HepG2 (cell line): ENCODE measurements at regions not wholly inside any gene's neighbourhood (a gene's known extent, or its start where the extent isn't known, plus 50 kb on each side); places are given as distances from the start of the nearest gene placed in this dataset.

ENCODE experiments used
- ATAC-seq: fragments of 200-7000 bp; cut with Tn5 transposase; 3 replicates; pipeline ENCODE4 v1.9.1; 2020; ENCODE audit warnings: mild to moderate bottlenecking, moderate library complexity
- BruUV-seq: library from RNA; stranded (reverse); fragments of 400-500 nt; replicated peaks from 2 replicates; lab custom pipeline; 2021; lab: Mats Ljungman, UMichigan
- CTCF ChIA-PET: fragments of 300-600 bp; formaldehyde crosslinking; extraction: SDS; loops from one replicate; lab custom pipeline; 2021; ENCODE audit warnings: low total read pairs, inconsistent platforms, low intra/inter-chr PET ratio; lab: Yijun Ruan, JAX
- POLR2A ChIA-PET: fragments of 350-600 bp; sonication (Branson Sonifier 250); formaldehyde crosslinking; loops from one replicate; lab custom pipeline; 2020; ENCODE audit warnings: antibody characterized with exemption, inconsistent platforms; lab: Yijun Ruan, JAX
- DNase-seq: peaks from one replicate; pipeline ENCODE4 v3.0.0-alpha.2; 2015; ENCODE audit warnings: low spot score
- FAIRE-seq: peaks from 3 replicates; lab custom pipeline; 2011; peaks lifted over from hg19 to GRCh38; lab: Jason Lieb, UNC
- H2AFZ ChIP-seq: one replicate; pipeline ENCODE4 v1.6.1; 2011; ENCODE audit warnings: low read length, inconsistent platforms
- H3K27ac ChIP-seq: fragments of 300-600 bp; 3 replicates; pipeline ENCODE4 v1.8.0; 2011; ENCODE audit warnings: mixed run types, mild to moderate bottlenecking, mixed read lengths, low read length, inconsistent platforms; ENCODE audit not compliant: insufficient read depth; ENCODE audit errors: extremely low read length
- H3K27me3 ChIP-seq, 2 experiments: fragments of 200-600 bp in 1 of 2; 2 replicates in 1 of 2; 3 replicates in 1 of 2; pipeline versions ENCODE4 v1.6.0 to v1.8.0; 2011; ENCODE audit warnings: low read length in 2 of 2, mild to moderate bottlenecking in 2 of 2, moderate library complexity in 2 of 2, inconsistent platforms in 1 of 2; ENCODE audit not compliant: insufficient read depth in 2 of 2, control insufficient read depth in 1 of 2
- H3K36me3 ChIP-seq, 2 experiments: fragments of 200-600 bp in 1 of 2; replicated peaks in 1 of 2; 2 replicates in 1 of 2; 3 replicates in 1 of 2; pipeline versions ENCODE4 v1.5.1 to v1.8.0; 2011; ENCODE audit warnings: low read length in 2 of 2, inconsistent platforms in 1 of 2; ENCODE audit not compliant: insufficient read depth in 2 of 2, control insufficient read depth in 1 of 2
- H3K4me1 ChIP-seq: 2 replicates; pipeline ENCODE4 v1.5.1; 2012; ENCODE audit warnings: low read length, inconsistent platforms; ENCODE audit not compliant: insufficient read depth
- H3K4me2 ChIP-seq: 2 replicates; pipeline ENCODE4 v1.6.0; 2011; ENCODE audit warnings: low read depth, low read length, inconsistent platforms
- H3K4me3 ChIP-seq, 3 experiments: fragments of 200-600 bp in 1 of 3; sonication (generic), shearing (Covaris generic) in 1 of 3; replicated peaks in 1 of 3; 2 replicates each; pipeline ENCODE4 v1.5.1; 2011 to 2016; ENCODE audit warnings: low read length in 3 of 3, inconsistent platforms in 2 of 3, low read depth in 2 of 3, mild to moderate bottlenecking in 2 of 3, control low read depth in 1 of 3, mixed read lengths in 1 of 3; ENCODE audit not compliant: insufficient read depth in 1 of 3
- H3K79me2 ChIP-seq: one replicate; pipeline ENCODE4 v1.6.1; 2011; ENCODE audit warnings: low read length, inconsistent platforms; ENCODE audit not compliant: insufficient read depth
- H3K9ac ChIP-seq: 2 replicates; pipeline ENCODE4 v1.6.0; 2011; ENCODE audit warnings: mild to moderate bottlenecking, low read depth, low read length, inconsistent platforms; ENCODE audit not compliant: insufficient read depth
- H3K9me3 ChIP-seq: 2 replicates; pipeline ENCODE4 v1.5.1; 2012; ENCODE audit warnings: mild to moderate bottlenecking, low read length
- H4K20me1 ChIP-seq: 2 replicates; pipeline ENCODE4 v1.6.0; 2011; ENCODE audit warnings: inconsistent platforms, mild to moderate bottlenecking, low read length, moderate library complexity; ENCODE audit not compliant: insufficient read depth
- CEBPG ChIP-seq: IDR thresholded peaks from 2 replicates; pipeline ENCODE4 v1.6.1; 2016
- ELF3 ChIP-seq: IDR thresholded peaks from 2 replicates; pipeline ENCODE4 v1.6.1; 2016; ENCODE audit warnings: missing genetic modification reagents, missing compliant biosample characterization
- FOSL2 ChIP-seq: sonication (generic); formaldehyde crosslinking; IDR thresholded peaks from 2 replicates; pipeline ENCODE4 v1.4.0; 2020; ENCODE audit warnings: missing genetic modification reagents
- KLF6 ChIP-seq: IDR thresholded peaks from 2 replicates; pipeline ENCODE4 v1.8.0; 2016; ENCODE audit warnings: missing biosample characterization, missing genetic modification reagents
- SIN3B ChIP-seq: fragments of 150-350 bp; IDR thresholded peaks from 2 replicates; pipeline ENCODE4 v1.6.1; 2014; ENCODE audit warnings: low read length
- SP5 ChIP-seq: IDR thresholded peaks from 2 replicates; pipeline ENCODE4 v1.6.1; 2016; ENCODE audit warnings: low read depth, borderline replicate concordance
- YEATS2 ChIP-seq: sonication (generic); formaldehyde crosslinking; IDR thresholded peaks from 2 replicates; pipeline ENCODE4 v1.4.0; 2020; ENCODE audit warnings: missing genetic modification reagents, borderline replicate concordance
- ZNF383 ChIP-seq: sonication (generic); formaldehyde crosslinking; IDR thresholded peaks from 2 replicates; pipeline ENCODE4 v1.4.0; 2020; ENCODE audit warnings: missing genetic modification reagents, mild to moderate bottlenecking, borderline replicate concordance
- ZNF709 ChIP-seq: sonication (generic); formaldehyde crosslinking; IDR thresholded peaks from 2 replicates; pipeline ENCODE4 v1.5.0; 2020; ENCODE audit warnings: mild to moderate bottlenecking, missing genetic modification reagents
- ZNF768 ChIP-seq: sonication (generic); formaldehyde crosslinking; IDR thresholded peaks from 2 replicates; pipeline ENCODE4 v1.4.0; 2020; ENCODE audit warnings: missing genetic modification reagents
- WGBS: methylation state at CpG from one replicate; pipeline ENCODE4 v1.1.6; 2017; ENCODE audit warnings: low lambda C conversion rate; 5-methylcytosine and 5-hydroxymethylcytosine counted together
- in situ Hi-C: cut with HindIII; loops from 2 replicates; pipeline ENCODE4 v1.10.0; 2017; ENCODE audit warnings: low pct_unique_long_range_greater_than_20kb; ENCODE audit not compliant: extremely low pct_ligation_motif_present
- intact Hi-C: fragments of 100-400 bp; cut with micrococcal nuclease; formaldehyde crosslinking; loops from one replicate; pipeline ENCODE4 v1.10.0; 2022; ENCODE audit not compliant: unreplicated experiment

- no peak for TF ChIP-seq CEBPG (CRISPR knock-in tag)
- TF ChIP-seq, all 625 proteins: peak for 0
Observed at GRCh38 chr15:26210980-26211379, 347.9 kb upstream of the ATP10A start (continued).

DNA sequence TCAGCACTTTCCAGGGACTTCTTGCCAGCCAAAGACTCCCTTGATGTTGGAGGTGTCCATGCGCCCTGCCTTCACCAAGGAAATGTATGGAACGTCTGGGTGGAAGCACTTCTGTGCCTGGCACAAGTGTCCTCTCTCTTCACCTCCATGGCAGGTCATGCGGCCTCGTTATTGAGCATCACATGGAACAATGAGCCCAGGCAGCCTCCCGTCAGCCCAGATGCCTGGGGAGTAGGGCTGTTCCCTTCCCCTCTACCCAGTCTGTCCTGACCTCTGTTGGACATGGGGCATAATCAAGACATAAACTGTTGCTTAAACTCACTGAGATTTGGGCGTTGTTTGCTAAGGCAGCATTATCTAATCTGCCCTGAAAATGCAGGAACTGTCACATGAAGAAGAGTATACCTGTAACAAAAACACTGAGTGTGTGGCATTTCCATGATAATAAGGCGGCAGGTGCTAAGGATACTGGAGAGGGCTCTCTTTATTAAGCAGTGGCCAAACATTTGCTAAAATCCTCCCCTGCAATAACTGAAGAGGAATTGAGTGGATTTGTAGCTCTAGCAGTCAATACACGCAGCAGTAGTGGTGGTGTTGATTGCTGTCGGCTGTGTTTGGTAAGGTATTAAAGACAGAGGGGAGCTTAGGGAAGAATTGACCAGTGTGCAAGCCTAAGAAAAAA is 338.2 kb upstream of the ATP10A start:
- intact Hi-C loops (no loop called here), in situ Hi-C loops (no loop called here)
- Histone ChIP-seq H2AFZ (no peak overlapping the region), H3K4me1 (no peaks in the 10 kb centered on the region), H3K79me2 (no peaks in the 10 kb centered on the region), H3K27me3 (no peaks in the 10 kb centered on the region), H3K36me3 (no peaks in the 10 kb centered on the region), H3K9me3 (peaks cover 54% of the 10 kb centered on the region), H4K20me1 (no peaks in the 10 kb centered on the region), H3K4me2 (no peak overlapping the region), H3K27ac (no peak overlapping the region), H3K9ac (no peak overlapping the region), H3K4me3 (no peak overlapping the region)
- DNase-seq (no peak), FAIRE-seq (no peak), ATAC-seq (no peak)
- TF ChIP-seq ZNF768 (no peak), ELF3 (CRISPR knock-in tag) (no peak), FOSL2 (CRISPR knock-in tag) (no peak), SP5 (CRISPR knock-in tag) (no peak), KLF6 (CRISPR knock-in tag) (no peak), SIN3B (no peak), ZNF709 (no peak), ZNF383 (CRISPR knock-in tag) (no peak), YEATS2 (no peak)
- BruUV-seq: no TSS peak
- ChIA-PET POLR2A (no interaction called here), CTCF (no interaction called here)
- WGBS: 22% methylated on average over 9 of the region's 9 CpGs
